ENCODE measurements at regions not wholly inside any gene's neighbourhood (a gene's known extent, or its start where the extent isn't known, plus 50 kb on each side); places are given as distances from the start of the nearest gene placed in this dataset.

DNA sequence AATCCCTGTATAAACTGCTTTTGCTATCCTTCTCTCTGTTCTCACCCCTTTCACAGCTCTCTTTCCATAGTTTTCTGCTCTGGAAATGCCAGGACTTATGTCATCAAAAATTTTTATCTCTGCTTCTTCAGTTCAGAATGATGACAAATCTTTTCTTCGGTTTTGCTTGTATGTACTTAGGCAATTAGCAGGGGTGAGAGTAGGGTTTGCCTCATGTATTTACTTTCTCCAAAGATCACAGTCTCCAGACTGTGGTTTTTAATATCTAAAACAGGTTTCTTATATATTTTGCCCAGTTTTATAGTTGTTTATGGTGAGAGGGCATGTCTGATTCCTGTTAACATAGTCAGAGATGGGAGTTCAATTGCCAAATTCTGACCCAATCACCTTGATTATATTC is 235.4 kb upstream of the LYPLAL1 start:
- H3K27ac Mint-ChIP-seq = no peak overlapping the region
- H4K20me1 ChIP-seq (ENCODE audit: insufficient read depth, low read length) = no peaks in the 10 kb centered on the region
- H3K4me3 ChIP-seq (replicated peaks in 1 of 3; ENCODE audit: low read depth in 2 of 3, low read length in 3 of 3) = no peak overlapping the region
- H3K36me3 Mint-ChIP-seq = no peaks in the 10 kb centered on the region
- H3K4me3 Mint-ChIP-seq = no peak overlapping the region
- no peaks in the 10 kb centered on the region for H3K36me3 ChIP-seq (replicated peaks in 1 of 2; ENCODE audit: control insufficient read depth in 1 of 2, insufficient read depth in 2 of 2, low read length in 2 of 2)
- H2AFZ ChIP-seq (ENCODE audit: insufficient read depth, low read depth, low read length, poor library complexity, severe bottlenecking) = no peak overlapping the region
- no peak for DNase-seq
- peaks cover 0 to 2% (median 0%) of the 10 kb centered on the region in 3 donors for H3K27me3 Mint-ChIP-seq (ENCODE audit: low read depth in 3 of 3)
- no peak overlapping the region for H3K27ac ChIP-seq (ENCODE audit: low read depth in 1 of 2, low read length in 2 of 2)
- no peaks in the 10 kb centered on the region for H3K4me1 Mint-ChIP-seq
- no peaks in the 10 kb centered on the region for H3K4me1 ChIP-seq (ENCODE audit: control insufficient read depth in 1 of 2, insufficient read depth in 2 of 2, low read length in 2 of 2)
- H3K27me3 ChIP-seq (ENCODE audit: control insufficient read depth in 2 of 2, insufficient read depth in 2 of 2, low read length in 2 of 2) = no peaks in the 10 kb centered on the region
- H3K9me3 Mint-ChIP-seq = peaks cover 4 to 26% (median 8%) of the 10 kb centered on the region in 7 donors
- TF ChIP-seq, protein P1, sequence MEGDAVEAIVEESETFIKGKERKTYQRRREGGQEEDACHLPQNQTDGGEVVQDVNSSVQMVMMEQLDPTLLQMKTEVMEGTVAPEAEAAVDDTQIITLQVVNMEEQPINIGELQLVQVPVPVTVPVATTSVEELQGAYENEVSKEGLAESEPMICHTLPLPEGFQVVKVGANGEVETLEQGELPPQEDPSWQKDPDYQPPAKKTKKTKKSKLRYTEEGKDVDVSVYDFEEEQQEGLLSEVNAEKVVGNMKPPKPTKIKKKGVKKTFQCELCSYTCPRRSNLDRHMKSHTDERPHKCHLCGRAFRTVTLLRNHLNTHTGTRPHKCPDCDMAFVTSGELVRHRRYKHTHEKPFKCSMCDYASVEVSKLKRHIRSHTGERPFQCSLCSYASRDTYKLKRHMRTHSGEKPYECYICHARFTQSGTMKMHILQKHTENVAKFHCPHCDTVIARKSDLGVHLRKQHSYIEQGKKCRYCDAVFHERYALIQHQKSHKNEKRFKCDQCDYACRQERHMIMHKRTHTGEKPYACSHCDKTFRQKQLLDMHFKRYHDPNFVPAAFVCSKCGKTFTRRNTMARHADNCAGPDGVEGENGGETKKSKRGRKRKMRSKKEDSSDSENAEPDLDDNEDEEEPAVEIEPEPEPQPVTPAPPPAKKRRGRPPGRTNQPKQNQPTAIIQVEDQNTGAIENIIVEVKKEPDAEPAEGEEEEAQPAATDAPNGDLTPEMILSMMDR (IDR thresholded peaks at IDR 0.05) = no peak
- no CpG with 5 or more reads among the region's 1 CpG for WGBS (ENCODE audit: insufficient coverage)
- H3K9me3 ChIP-seq (replicated peaks in 1 of 2; ENCODE audit: control insufficient read depth in 1 of 2, insufficient read depth in 1 of 2, low read length in 2 of 2) = peaks cover 6 to 18% of the 10 kb centered on the region in 2 donors
- intact Hi-C loops (cut with micrococcal nuclease) = no loop called here
- no peaks in the 10 kb centered on the region for H3K79me2 ChIP-seq (ENCODE audit: insufficient read depth, low read length)
- H3K4me2 ChIP-seq (replicated peaks; ENCODE audit: extremely low read depth, low read length, poor library complexity, severe bottlenecking) = no peak overlapping the region
- no peak overlapping the region for H3K9ac ChIP-seq (ENCODE audit: insufficient read depth, low read length, poor library complexity, severe bottlenecking)

GRCh38 chr1:218939095-218939494 is 234.6 kb upstream of the LYPLAL1 start:
- WGBS (ENCODE audit: insufficient coverage) = no CpG with 5 or more reads among the region's 3 CpGs
- H2AFZ ChIP-seq (ENCODE audit: insufficient read depth, low read depth, low read length, poor library complexity, severe bottlenecking) = no peak overlapping the region
- H3K27me3 Mint-ChIP-seq (ENCODE audit: low read depth in 3 of 3) = peaks cover 0 to 2% (median 0%) of the 10 kb centered on the region in 3 donors
- no peaks in the 10 kb centered on the region for H4K20me1 ChIP-seq (ENCODE audit: insufficient read depth, low read length)
- no peaks in the 10 kb centered on the region for H3K79me2 ChIP-seq (ENCODE audit: insufficient read depth, low read length)
- DNase-seq = no peak
- peaks cover 4 to 26% (median 8%) of the 10 kb centered on the region in 7 donors for H3K9me3 Mint-ChIP-seq
- H3K4me1 ChIP-seq (ENCODE audit: control insufficient read depth in 1 of 2, insufficient read depth in 2 of 2, low read length in 2 of 2) = no peaks in the 10 kb centered on the region
- no peak overlapping the region for H3K27ac Mint-ChIP-seq
- no peak overlapping the region for H3K4me3 Mint-ChIP-seq
- no peaks in the 10 kb centered on the region for H3K27me3 ChIP-seq (ENCODE audit: control insufficient read depth in 2 of 2, insufficient read depth in 2 of 2, low read length in 2 of 2)
- H3K9ac ChIP-seq (ENCODE audit: insufficient read depth, low read length, poor library complexity, severe bottlenecking) = no peak overlapping the region
- TF ChIP-seq, protein P1 (IDR thresholded peaks at IDR 0.05) = no peak
- no peaks in the 10 kb centered on the region for H3K4me1 Mint-ChIP-seq
- H3K4me2 ChIP-seq (replicated peaks; ENCODE audit: extremely low read depth, low read length, poor library complexity, severe bottlenecking) = no peak overlapping the region
- H3K9me3 ChIP-seq (replicated peaks in 1 of 2; ENCODE audit: control insufficient read depth in 1 of 2, insufficient read depth in 1 of 2, low read length in 2 of 2) = peaks cover 6 to 18% of the 10 kb centered on the region in 2 donors
- no peak overlapping the region for H3K27ac ChIP-seq (ENCODE audit: low read depth in 1 of 2, low read length in 2 of 2)
- no peaks in the 10 kb centered on the region for H3K36me3 ChIP-seq (replicated peaks in 1 of 2; ENCODE audit: control insufficient read depth in 1 of 2, insufficient read depth in 2 of 2, low read length in 2 of 2)
- H3K36me3 Mint-ChIP-seq = no peaks in the 10 kb centered on the region
- H3K4me3 ChIP-seq (replicated peaks in 1 of 3; ENCODE audit: low read depth in 2 of 3, low read length in 3 of 3) = no peak overlapping the region
- intact Hi-C loops (cut with micrococcal nuclease) = no loop called here
